GM12872 (cell line): ENCODE measurements at regions not wholly inside any gene's neighbourhood (a gene's known extent, or its start where the extent isn't known, plus 50 kb on each side); places are given as distances from the start of the nearest gene placed in this dataset.

Source experiments
- CTCF ChIP-seq: IDR thresholded peaks from 3 replicates; pipeline ENCODE4 v1.5.1; 2011; ENCODE audit warnings: low read depth, mild to moderate bottlenecking, low read length, moderate library complexity; ENCODE audit not compliant: insufficient read depth

GRCh38 chr3:102753901-102754300 is 319.1 kb downstream of the ZPLD1 start:
- TF ChIP-seq CTCF: no peak

- TF ChIP-seq CTCF: no peak
Observed at GRCh38 chr3:102756706-102757105, 321.9 kb downstream of the ZPLD1 start.

DNA sequence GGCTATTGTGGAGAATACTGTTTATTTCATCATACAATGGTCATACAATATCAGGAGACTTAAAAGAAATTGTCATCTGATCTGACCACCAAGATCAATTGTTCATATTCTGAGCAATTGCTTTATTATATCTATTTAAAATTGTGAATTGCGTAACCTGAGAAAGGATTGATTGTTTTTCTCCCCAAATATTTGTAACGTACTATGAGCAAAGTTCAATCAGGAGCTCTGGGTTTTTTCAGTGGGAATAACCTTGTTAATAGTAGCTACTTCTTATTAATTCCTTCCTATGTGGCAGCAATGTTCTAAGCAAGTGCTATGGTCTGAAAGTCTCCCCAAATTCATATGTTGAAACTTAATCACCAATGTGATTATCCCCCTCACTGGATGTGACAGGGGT is 323.1 kb downstream of the ZPLD1 start:
- no peak for TF ChIP-seq CTCF

- no peak for TF ChIP-seq CTCF
Observed at GRCh38 chr3:102761766-102762165, 327.0 kb downstream of the ZPLD1 start.

DNA sequence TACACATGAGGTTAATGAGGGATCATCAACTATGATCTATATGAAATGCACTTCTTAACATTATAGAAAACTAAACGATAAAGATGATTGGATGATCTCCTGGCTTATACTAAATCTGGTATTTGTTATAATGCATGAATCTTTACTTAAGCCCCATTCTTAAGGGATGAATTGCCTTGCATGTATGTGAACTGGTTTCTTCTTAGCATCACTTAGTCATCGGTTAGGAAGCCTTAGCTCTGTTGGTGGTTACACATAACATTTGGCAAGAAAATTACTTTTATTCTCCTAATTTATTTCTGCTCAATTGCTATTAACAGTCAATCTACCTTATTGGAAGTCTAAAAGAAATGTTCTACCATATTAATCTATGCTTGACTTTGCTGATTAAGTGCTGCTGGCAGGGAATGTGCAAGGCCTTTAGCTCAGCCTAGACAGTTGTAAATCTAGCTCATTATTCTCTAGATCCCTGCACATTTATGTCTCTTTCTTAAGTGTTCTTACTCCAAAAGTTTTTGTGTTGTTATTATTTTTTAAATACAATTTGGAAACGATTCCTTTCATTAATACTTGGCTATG is 356.0 kb downstream of the ZPLD1 start:
- no peak for TF ChIP-seq CTCF

DNA sequence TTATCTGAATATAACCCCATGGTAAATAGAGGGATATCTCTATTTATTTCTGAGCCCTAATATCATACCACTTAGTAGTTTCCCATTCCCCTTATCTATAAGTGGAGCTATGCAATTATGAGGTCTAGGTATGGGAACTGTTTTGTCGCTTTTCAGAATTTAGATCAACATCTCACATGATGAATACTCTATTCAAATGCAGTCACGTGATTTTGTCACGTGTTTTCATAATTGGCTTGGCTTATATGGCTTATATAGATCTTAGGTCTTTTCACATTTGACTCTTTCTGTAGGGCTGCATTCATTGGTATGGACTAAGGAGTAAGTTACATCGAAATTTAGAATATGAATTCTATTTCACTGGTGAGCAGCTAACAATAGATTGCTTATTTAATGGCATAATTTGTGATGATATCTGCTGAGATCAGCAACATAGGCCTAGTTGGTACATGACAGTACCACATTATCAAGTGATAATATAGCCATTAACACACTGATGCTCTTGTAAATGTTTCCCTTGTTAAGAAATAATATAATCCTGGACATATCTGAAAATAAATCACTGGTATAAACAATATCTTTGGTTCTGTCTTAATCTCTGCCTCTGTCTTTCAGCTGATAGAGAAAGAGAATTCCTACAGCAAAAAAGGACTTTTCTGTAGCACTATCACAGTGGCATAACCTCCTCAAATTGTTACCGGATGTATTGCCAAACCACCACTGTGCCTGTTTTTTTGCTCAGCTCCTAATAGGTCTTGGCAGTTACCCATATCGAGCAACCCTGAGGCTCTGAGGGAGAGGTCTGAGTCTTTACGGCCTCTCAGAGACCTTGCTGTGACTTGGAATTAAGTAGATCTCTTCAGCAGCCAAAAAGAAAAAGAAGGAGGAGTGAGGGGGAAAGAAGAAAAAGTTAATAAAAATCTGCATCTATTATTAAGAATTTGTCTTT is 357.1 kb downstream of the ZPLD1 start:
- no peak for TF ChIP-seq CTCF

DNA sequence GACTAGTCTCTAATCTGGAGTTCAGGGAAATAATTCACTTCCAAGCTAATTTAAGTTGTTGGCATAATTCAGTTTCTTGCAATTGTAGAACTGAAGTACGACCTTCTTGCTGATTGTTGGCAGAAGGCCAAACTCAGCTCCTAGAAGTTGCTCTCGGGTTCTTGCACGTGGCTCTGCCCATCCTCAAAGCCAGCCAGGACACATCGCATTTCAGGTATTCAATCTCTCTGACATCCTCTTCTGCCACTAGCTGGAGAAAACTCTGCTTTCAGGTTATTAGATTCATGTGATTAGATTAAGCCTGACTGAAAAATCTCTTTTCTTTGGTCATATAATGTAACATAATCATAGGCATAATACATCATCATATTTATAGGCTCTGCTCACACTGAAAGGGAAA is 362.0 kb downstream of the ZPLD1 start:
- no peak for TF ChIP-seq CTCF
